Fibroblast of lung (primary cell): ENCODE measurements at regions not wholly inside any gene's neighbourhood (a gene's known extent, or its start where the extent isn't known, plus 50 kb on each side); places are given as distances from the start of the nearest gene placed in this dataset.

Experiments
- DNase-seq, 2 donors: peaks; one replicate each; pipeline versions ENCODE4 v3.0.0 to v3.0.0-alpha.2; 2010; ENCODE audit warnings: low read depth in 2 of 2
- H2AFZ ChIP-seq: 2 replicates; pipeline ENCODE4 v1.5.1; 2012; ENCODE audit warnings: low read length, control low read depth, inconsistent platforms
- H3K27ac ChIP-seq: 2 replicates; pipeline ENCODE4 v1.5.1; 2011; ENCODE audit warnings: low read length, control low read depth; ENCODE audit not compliant: insufficient read depth
- H3K27me3 ChIP-seq: 2 replicates; pipeline ENCODE4 v1.5.1; 2011; ENCODE audit warnings: mild to moderate bottlenecking, low read length; ENCODE audit not compliant: control insufficient read depth, insufficient read depth
- H3K36me3 ChIP-seq: 2 replicates; pipeline ENCODE4 v1.5.1; 2011; ENCODE audit warnings: low read length; ENCODE audit not compliant: control insufficient read depth, insufficient read depth
- H3K4me1 ChIP-seq: 2 replicates; pipeline ENCODE4 v1.5.1; 2011; ENCODE audit warnings: low read length; ENCODE audit not compliant: control insufficient read depth, insufficient read depth; ENCODE audit errors: extremely low read depth
- H3K4me2 ChIP-seq: 2 replicates; pipeline ENCODE4 v1.5.1; 2011; ENCODE audit warnings: low read length, control low read depth; ENCODE audit not compliant: insufficient read depth; ENCODE audit errors: extremely low read depth
- H3K4me3 ChIP-seq, 4 experiments: fragments of 200-600 bp in 1 of 4; sonication (generic) in 1 of 4; replicated peaks in 1 of 4; 2 replicates each; pipeline ENCODE4 v1.5.1; 2011 to 2016; ENCODE audit warnings: low read length in 4 of 4, low read depth in 3 of 4, mild to moderate bottlenecking in 3 of 4, control low read depth in 2 of 4, inconsistent platforms in 1 of 4, mixed read lengths in 1 of 4; ENCODE audit not compliant: insufficient read depth in 1 of 4; ENCODE audit errors: control extremely low read depth in 1 of 4
- H3K79me2 ChIP-seq: 2 replicates; pipeline ENCODE4 v1.5.1; 2012; ENCODE audit warnings: mild to moderate bottlenecking, low read length, inconsistent platforms; ENCODE audit not compliant: control insufficient read depth, insufficient read depth
- H3K9ac ChIP-seq: 2 replicates; pipeline ENCODE4 v1.5.1; 2011; ENCODE audit warnings: mild to moderate bottlenecking, low read length, control low read depth; ENCODE audit not compliant: insufficient read depth
- H3K9me3 ChIP-seq: 2 replicates; pipeline ENCODE4 v1.5.1; 2012; ENCODE audit warnings: low read depth, low read length; ENCODE audit not compliant: control insufficient read depth, insufficient read depth
- H4K20me1 ChIP-seq: 2 replicates; pipeline ENCODE4 v1.5.1; 2011; ENCODE audit warnings: low read length; ENCODE audit not compliant: control insufficient read depth, insufficient read depth; ENCODE audit errors: extremely low read depth
- CTCF ChIP-seq, 2 donors: IDR thresholded peaks in 1 of 2; conservative IDR thresholded peaks in 1 of 2; 1 replicate in 1 of 2; 2 replicates in 1 of 2; pipeline ENCODE4 v1.5.1; 2011 to 2012; ENCODE audit warnings: low read length in 2 of 2, control low read depth in 1 of 2, inconsistent platforms in 1 of 2, low read depth in 1 of 2, mild to moderate bottlenecking in 1 of 2
- EZH2 ChIP-seq: IDR thresholded peaks from 2 replicates; pipeline ENCODE4 v1.5.1; 2012; ENCODE audit warnings: low read length, control low read depth, mild to moderate bottlenecking; ENCODE audit errors: missing control alignments

GRCh38 chr21:17668479-17669140 lies 55.9 kb upstream of the BTG3 start:
- Histone ChIP-seq H3K9ac (no peak overlapping the region), H3K9me3 (no peaks in the 10 kb centered on the region), H3K4me3 (no peak overlapping the region), H3K27me3 (no peaks in the 10 kb centered on the region), H3K4me2 (no peak overlapping the region), H3K36me3 (no peaks in the 10 kb centered on the region), H2AFZ (no peak overlapping the region), H3K79me2 (no peaks in the 10 kb centered on the region), H3K4me1 (no peaks in the 10 kb centered on the region), H4K20me1 (no peaks in the 10 kb centered on the region), H3K27ac (no peak overlapping the region)
- DNase-seq = no peak
- no peak for TF ChIP-seq EZH2
- no peak for TF ChIP-seq CTCF (conservative IDR thresholded peaks at IDR 0.05 in 1 of 2, IDR thresholded peaks at IDR 0.05 in 1 of 2; ENCODE audit: low read depth in 1 of 2, low read length in 2 of 2)

DNA sequence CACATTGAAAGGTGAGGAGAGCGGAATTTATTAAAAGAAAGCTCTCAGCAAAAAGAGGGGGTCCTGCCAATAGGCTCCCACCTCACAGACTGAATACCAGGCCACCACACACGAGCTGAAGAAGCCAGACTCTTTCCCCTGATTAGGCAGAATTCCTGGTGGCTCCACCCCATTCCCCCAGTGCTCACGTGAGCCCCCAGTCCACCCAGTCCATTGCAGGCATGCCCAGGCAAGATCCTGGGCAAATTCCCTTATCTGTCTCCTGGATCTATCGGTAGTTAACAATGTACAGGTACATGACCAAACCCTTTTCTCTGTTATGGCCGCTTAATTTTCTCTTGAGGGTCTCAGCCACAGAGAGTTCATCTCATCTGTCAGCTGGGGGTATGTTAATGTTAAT lies 54.6 kb upstream of the BTG3 start:
- no peaks in the 10 kb centered on the region for H3K36me3 ChIP-seq
- H3K27me3 ChIP-seq = no peaks in the 10 kb centered on the region
- H3K9me3 ChIP-seq = no peaks in the 10 kb centered on the region
- no peaks in the 10 kb centered on the region for H3K4me1 ChIP-seq
- H3K79me2 ChIP-seq = no peaks in the 10 kb centered on the region
- no peak overlapping the region for H3K4me2 ChIP-seq
- no peak overlapping the region for H3K27ac ChIP-seq
- H4K20me1 ChIP-seq = no peaks in the 10 kb centered on the region
- no peak overlapping the region for H3K4me3 ChIP-seq
- H2AFZ ChIP-seq = no peak overlapping the region
- no peak overlapping the region for H3K9ac ChIP-seq
- DNase-seq = no peak
- no peak for TF ChIP-seq CTCF (conservative IDR thresholded peaks at IDR 0.05 in 1 of 2, IDR thresholded peaks at IDR 0.05 in 1 of 2; ENCODE audit: low read depth in 1 of 2, low read length in 2 of 2)
- no peak for TF ChIP-seq EZH2
